Liver (tissue), 8 donors: ENCODE measurements at regions not wholly inside any gene's neighbourhood (a gene's known extent, or its start where the extent isn't known, plus 50 kb on each side); places are given as distances from the start of the nearest gene placed in this dataset.

Experiments used
- DNase-seq: peaks from one replicate; pipeline ENCODE4 v3.0.0-alpha.2; 2017; ENCODE audit warnings: low spot score
- H3K27ac ChIP-seq, 2 donors: one replicate each; pipeline ENCODE4 v1.7.0; 2013; ENCODE audit warnings: inconsistent platforms in 2 of 2, low read length in 2 of 2, control low read depth in 1 of 2, low read depth in 1 of 2, mild to moderate bottlenecking in 1 of 2
- H3K27me3 ChIP-seq, 4 donors: one replicate each; pipeline versions ENCODE4 v1.6.1 to v1.7.0; 2013; ENCODE audit warnings: low read length in 3 of 4, inconsistent platforms in 1 of 4, mild to moderate bottlenecking in 1 of 4, moderate library complexity in 1 of 4; ENCODE audit not compliant: control insufficient read depth in 4 of 4, insufficient read depth in 4 of 4
- H3K36me3 ChIP-seq, 4 donors: one replicate each; pipeline versions ENCODE4 v1.6.1 to v1.7.0; 2013; ENCODE audit warnings: low read length in 3 of 4, mild to moderate bottlenecking in 3 of 4, low read depth in 1 of 4, moderate library complexity in 1 of 4; ENCODE audit not compliant: control insufficient read depth in 4 of 4, insufficient read depth in 3 of 4
- H3K4me1 ChIP-seq, 4 donors: one replicate each; pipeline versions ENCODE4 v1.6.1 to v1.7.0; 2013; ENCODE audit warnings: low read length in 3 of 4, mild to moderate bottlenecking in 3 of 4, moderate library complexity in 1 of 4; ENCODE audit not compliant: control insufficient read depth in 4 of 4, insufficient read depth in 4 of 4
- H3K4me3 ChIP-seq, 3 donors: one replicate each; pipeline versions ENCODE4 v1.6.1 to v1.7.0; 2013; ENCODE audit warnings: low read length in 3 of 3, control low read depth in 1 of 3, low read depth in 1 of 3, mild to moderate bottlenecking in 1 of 3
- H3K9ac ChIP-seq, 2 donors: one replicate each; pipeline ENCODE4 v1.7.0; 2013; ENCODE audit warnings: low read length in 2 of 2, mild to moderate bottlenecking in 2 of 2, moderate library complexity in 2 of 2, control low read depth in 1 of 2, low read depth in 1 of 2
- H3K9me3 ChIP-seq, 4 donors: one replicate each; pipeline versions ENCODE4 v1.6.1 to v1.7.0; 2013; ENCODE audit warnings: low read length in 3 of 4; ENCODE audit not compliant: control insufficient read depth in 4 of 4
- CTCF ChIP-seq: fragments of 150-350 bp; IDR thresholded peaks from 2 replicates; pipeline ENCODE4 v1.5.1; 2017; ENCODE audit warnings: improper control_type of control experiment, low read depth, low read length; ENCODE audit not compliant: missing input control
- FOXA1 ChIP-seq: IDR thresholded peaks from 2 replicates; pipeline ENCODE4 v1.6.1; 2016; ENCODE audit warnings: antibody characterized with exemption
- FOXA2 ChIP-seq: IDR thresholded peaks from 2 replicates; pipeline ENCODE4 v1.6.1; 2016; ENCODE audit warnings: antibody characterized with exemption
- GABPA ChIP-seq, 2 donors: IDR thresholded peaks in 1 of 2; conservative IDR thresholded peaks in 1 of 2; 2 replicates each; pipeline ENCODE4 v1.6.1; 2016; ENCODE audit warnings: antibody characterized with exemption in 2 of 2, mild to moderate bottlenecking in 1 of 2, moderate library complexity in 1 of 2
- HNF4A ChIP-seq, 2 donors: conservative IDR thresholded peaks; 2 replicates each; pipeline ENCODE4 v1.6.1; 2016; ENCODE audit warnings: antibody characterized with exemption in 2 of 2, mild to moderate bottlenecking in 2 of 2
- HNF4G ChIP-seq: IDR thresholded peaks from 2 replicates; pipeline ENCODE4 v1.6.1; 2016; ENCODE audit warnings: antibody characterized with exemption
- JUND ChIP-seq, 2 donors: IDR thresholded peaks; 2 replicates each; pipeline ENCODE4 v1.6.1; 2016; ENCODE audit warnings: antibody characterized with exemption in 2 of 2
- MAX ChIP-seq: IDR thresholded peaks from 2 replicates; pipeline ENCODE4 v1.6.1; 2016; ENCODE audit warnings: antibody characterized with exemption
- NR2F2 ChIP-seq: IDR thresholded peaks from 2 replicates; pipeline ENCODE4 v1.6.1; 2016; ENCODE audit warnings: antibody characterized with exemption
- RAD21 ChIP-seq, 2 donors: IDR thresholded peaks; 2 replicates each; pipeline ENCODE4 v1.6.1; 2016; ENCODE audit warnings: antibody characterized with exemption in 2 of 2, mild to moderate bottlenecking in 2 of 2
- RXRA ChIP-seq, 2 donors: IDR thresholded peaks; 2 replicates each; pipeline ENCODE4 v1.6.1; 2017 to 2018; ENCODE audit warnings: antibody characterized with exemption in 2 of 2, mild to moderate bottlenecking in 1 of 2
- SP1 ChIP-seq: IDR thresholded peaks from 2 replicates; pipeline ENCODE4 v1.6.1; 2018; ENCODE audit warnings: antibody characterized with exemption, mild to moderate bottlenecking
- TAF1 ChIP-seq: conservative IDR thresholded peaks from 2 replicates; pipeline ENCODE4 v1.6.1; 2016; ENCODE audit warnings: antibody characterized with exemption, mild to moderate bottlenecking
- ZBTB33 ChIP-seq: IDR thresholded peaks from 2 replicates; pipeline ENCODE4 v1.6.1; 2016; ENCODE audit warnings: antibody characterized with exemption
- WGBS: extraction: QIAGEN DNeasy Blood & Tissue Kit; methylation state at CpG from one replicate; pipeline ENCODE4 v1.1.7; 2013; 5-methylcytosine and 5-hydroxymethylcytosine counted together
- TF ChIP-seq, protein P1 (sequence below): IDR thresholded peaks from 2 replicates; pipeline ENCODE4 v1.6.1; 2016; ENCODE audit warnings: antibody characterized with exemption
- donor health status: healthy.
- donor health status: healthy.
- donor health status: healthy.
- donor health status: healthy.
- donor health status: healthy.

- no peaks in the 10 kb centered on the region for H3K9me3 ChIP-seq
- H3K4me1 ChIP-seq = no peaks in the 10 kb centered on the region
- H3K27me3 ChIP-seq = peaks cover 0 to 3% (median 0%) of the 10 kb centered on the region in 4 donors
- TF ChIP-seq CTCF (no peak), RAD21 (IDR thresholded peaks at IDR 0.05) (no peak), FOXA1 (no peak), NR2F2 (no peak)
- TF ChIP-seq, protein P1, sequence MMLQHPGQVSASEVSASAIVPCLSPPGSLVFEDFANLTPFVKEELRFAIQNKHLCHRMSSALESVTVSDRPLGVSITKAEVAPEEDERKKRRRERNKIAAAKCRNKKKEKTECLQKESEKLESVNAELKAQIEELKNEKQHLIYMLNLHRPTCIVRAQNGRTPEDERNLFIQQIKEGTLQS = no peak
- no peak for DNase-seq
- no peak overlapping the region for H3K4me3 ChIP-seq
- H3K9ac ChIP-seq = no peak overlapping the region
- H3K36me3 ChIP-seq = no peaks in the 10 kb centered on the region
- 87% methylated on average over 8 of the region's 8 CpGs for WGBS
- H3K27ac ChIP-seq = no peak overlapping the region
Observed at GRCh38 chr2:88810488-88810887, 119.0 kb downstream of the RPIA start.

DNA sequence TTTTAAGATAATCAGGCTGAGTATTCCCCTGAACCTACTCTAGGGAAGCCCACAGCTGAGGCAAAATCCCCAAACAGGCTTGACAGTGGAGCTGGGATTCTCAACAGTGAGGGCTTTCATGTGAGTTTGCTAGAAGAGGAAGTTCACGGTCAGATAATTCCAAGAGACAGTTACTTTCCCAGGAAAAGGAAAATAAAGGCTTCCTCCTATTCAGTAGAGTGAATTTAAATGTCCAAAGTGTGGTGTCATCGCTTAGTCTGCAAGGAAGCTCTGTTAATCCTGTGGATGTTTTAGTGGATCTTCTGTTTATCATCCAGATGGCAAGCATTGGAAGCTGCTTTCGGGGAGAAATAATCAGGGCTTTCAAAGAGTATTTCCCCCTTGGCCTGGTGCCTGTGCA is 119.8 kb downstream of the RPIA start:
- Histone ChIP-seq H3K27ac (no peak overlapping the region), H3K4me3 (no peak overlapping the region), H3K27me3 (peaks cover 0 to 3% (median 0%) of the 10 kb centered on the region in 4 donors), H3K4me1 (no peaks in the 10 kb centered on the region), H3K9me3 (peaks cover 0 to 3% (median 0%) of the 10 kb centered on the region in 4 donors), H3K36me3 (no peaks in the 10 kb centered on the region), H3K9ac (no peak overlapping the region)
- no peak for TF ChIP-seq CTCF
- TF ChIP-seq RAD21 (IDR thresholded peaks at IDR 0.05) = no peak
- no peak for TF ChIP-seq NR2F2
- TF ChIP-seq SP1 = no peak
- DNase-seq = no peak
- WGBS = 69% methylated on average over 3 of the region's 3 CpGs

- TF ChIP-seq ZBTB33 (no peak), RXRA (IDR thresholded peaks at IDR 0.05) (no peak), RAD21 (IDR thresholded peaks at IDR 0.05) (no peak), GABPA (IDR thresholded peaks at IDR 0.05 in 1 of 2, conservative IDR thresholded peaks at IDR 0.05 in 1 of 2) (no peak), HNF4G (no peak), NR2F2 (no peak), TAF1 (no peak), JUND (IDR thresholded peaks at IDR 0.05) (no peak), CTCF (no peak), FOXA2 (no peak), MAX (no peak), FOXA1 (no peak), HNF4A (conservative IDR thresholded peaks at IDR 0.05) (no peak)
- TF ChIP-seq, protein P1 = no peak
- no peak for DNase-seq
- 79% methylated on average over 8 of the region's 8 CpGs for WGBS
- no peaks in the 10 kb centered on the region for H3K36me3 ChIP-seq
- no peak overlapping the region for H3K27ac ChIP-seq
- H3K9me3 ChIP-seq = peaks cover 0 to 3% (median 0%) of the 10 kb centered on the region in 4 donors
- peaks cover 0 to 3% (median 0%) of the 10 kb centered on the region in 4 donors for H3K27me3 ChIP-seq
- H3K4me3 ChIP-seq = no peak overlapping the region
- no peaks in the 10 kb centered on the region for H3K4me1 ChIP-seq
- no peak overlapping the region for H3K9ac ChIP-seq
Observed at GRCh38 chr2:88811681-88812080, 120.2 kb downstream of the RPIA start.
